A549 (cell line): ENCODE measurements at regions not wholly inside any gene's neighbourhood (a gene's known extent, or its start where the extent isn't known, plus 50 kb on each side); places are given as distances from the start of the nearest gene placed in this dataset.

Source experiments
- ATAC-seq, 2 experiments: fragments of 200-7000 bp in 1 of 2; fragments of >200 bp in 1 of 2; cut with Nextera tagmentation in 1 of 2; cut with Tn5 transposase in 1 of 2; 3 replicates each; pipeline versions ENCODE4 v1.8.0 to v1.9.1; 2018 to 2020; ENCODE audit warnings: mild to moderate bottlenecking in 1 of 2, moderate library complexity in 1 of 2
- CTCF ChIA-PET: fragments of 300-600 bp; sonication (Branson Sonifier 250); formaldehyde crosslinking; extraction: SDS; loops from one replicate; lab custom pipeline; 2021; ENCODE audit warnings: antibody characterized with exemption, inconsistent platforms; lab: Yijun Ruan, JAX
- POLR2A ChIA-PET: fragments of 350-600 bp; formaldehyde crosslinking; extraction: SDS; loops from one replicate; lab custom pipeline; 2021; ENCODE audit warnings: antibody characterized with exemption, inconsistent platforms; lab: Yijun Ruan, JAX
- DNase-seq, 2 experiments: peaks; one replicate each; pipeline versions ENCODE4 v3.0.0 to v3.0.0-alpha.2; 2011 to 2016; ENCODE audit warnings: low read depth in 1 of 2, low spot score in 1 of 2
- FAIRE-seq: peaks from 2 replicates; lab custom pipeline; 2011; peaks lifted over from hg19 to GRCh38; lab: Jason Lieb, UNC
- H3K27ac ChIP-seq, 2 experiments: fragments of >200 bp; sonication (Bioruptor Twin); formaldehyde crosslinking; 3 replicates each; pipeline ENCODE4 v1.5.1; 2016 to 2017
- H3K4me1 ChIP-seq: fragments of >200 bp; sonication (Bioruptor Twin); formaldehyde crosslinking; 3 replicates; pipeline ENCODE4 v1.6.1; 2016
- H3K4me2 ChIP-seq: fragments of >200 bp; sonication (Bioruptor Twin); formaldehyde crosslinking; 3 replicates; pipeline ENCODE4 v1.6.1; 2016
- H3K4me3 ChIP-seq: fragments of >200 bp; sonication (Bioruptor Twin); formaldehyde crosslinking; 3 replicates; pipeline ENCODE4 v1.5.1; 2016
- H3K9me3 ChIP-seq: fragments of >200 bp; sonication (Bioruptor Twin); formaldehyde crosslinking; 3 replicates; pipeline ENCODE4 v1.6.1; 2016
- ATOH8 ChIP-seq: fragments of 250-450 bp; sonication (Bioruptor Pico); IDR thresholded peaks from 2 replicates; pipeline ENCODE4 v1.5.0; 2020; ENCODE audit warnings: low read depth, mild to moderate bottlenecking, moderate library complexity
- BHLHE40 ChIP-seq: IDR thresholded peaks from 2 replicates; pipeline ENCODE4 v1.6.1; 2012; ENCODE audit warnings: low read depth, low read length, inconsistent platforms
- CEBPB ChIP-seq, 2 experiments: fragments of >200 bp in 1 of 2; sonication (Bioruptor Twin) in 1 of 2; formaldehyde crosslinking in 1 of 2; IDR thresholded peaks; 2 replicates each; pipeline ENCODE4 v1.6.1; 2012 to 2016
- CHD2 ChIP-seq: fragments of 150-350 bp; IDR thresholded peaks from 2 replicates; pipeline ENCODE4 v1.6.1; 2014; ENCODE audit warnings: low read length; ENCODE audit not compliant: partially characterized antibody
- EHF ChIP-seq: fragments of 250-450 bp; sonication (Bioruptor Pico); IDR thresholded peaks from 2 replicates; pipeline ENCODE4 v1.5.0; 2020; ENCODE audit warnings: mild to moderate bottlenecking
- EHMT2 ChIP-seq: fragments of 200-600 bp; sonication (generic); IDR thresholded peaks from 2 replicates; pipeline ENCODE4 v1.6.1; 2016; ENCODE audit warnings: antibody characterized with exemption, low read depth, mild to moderate bottlenecking, moderate library complexity
- EP300 ChIP-seq, 2 experiments: fragments of >200 bp; sonication (Bioruptor Twin); formaldehyde crosslinking; IDR thresholded peaks; 2 replicates in 1 of 2; 3 replicates in 1 of 2; pipeline ENCODE4 v1.6.1; 2016 to 2017
- GATA3 ChIP-seq: IDR thresholded peaks from 2 replicates; pipeline ENCODE4 v1.6.1; 2012; ENCODE audit warnings: borderline replicate concordance
- HDAC2 ChIP-seq: fragments of 200-600 bp; sonication (generic); IDR thresholded peaks from 2 replicates; pipeline ENCODE4 v1.6.1; 2016
- HOXB5 ChIP-seq: fragments of 250-450 bp; sonication (Bioruptor Pico); IDR thresholded peaks from 2 replicates; pipeline ENCODE4 v1.5.0; 2020; ENCODE audit warnings: mild to moderate bottlenecking, moderate library complexity
- JUNB ChIP-seq: fragments of >200 bp; sonication (Bioruptor Twin); formaldehyde crosslinking; IDR thresholded peaks from 2 replicates; pipeline ENCODE4 v1.6.1; 2016
- MAZ ChIP-seq: fragments of 150-350 bp; IDR thresholded peaks from 2 replicates; pipeline ENCODE4 v1.6.1; 2014; ENCODE audit warnings: antibody characterized with exemption, low read depth, low read length, borderline replicate concordance
- MYC ChIP-seq: IDR thresholded peaks from 2 replicates; pipeline ENCODE4 v1.6.1; 2012; ENCODE audit warnings: mild to moderate bottlenecking, inconsistent platforms, low read length, improper control_type of control experiment, borderline replicate concordance
- PBX3 ChIP-seq: IDR thresholded peaks from 2 replicates; pipeline ENCODE4 v1.6.1; 2012
- REST ChIP-seq: fragments of 200-600 bp; sonication (generic); IDR thresholded peaks from 2 replicates; pipeline ENCODE4 v1.6.1; 2016; ENCODE audit warnings: antibody characterized with exemption, mild to moderate bottlenecking, moderate library complexity
- RFX5 ChIP-seq: fragments of 450-650 bp; IDR thresholded peaks from 2 replicates; pipeline ENCODE4 v1.7.1; 2014; ENCODE audit warnings: antibody characterized with exemption, mild to moderate bottlenecking, moderate library complexity
- RNF2 ChIP-seq: fragments of 200-600 bp; sonication (generic); IDR thresholded peaks from 2 replicates; pipeline ENCODE4 v1.6.1; 2016; ENCODE audit warnings: low read depth, mild to moderate bottlenecking, antibody characterized with exemption, moderate library complexity, borderline replicate concordance
- TFCP2L1 ChIP-seq: fragments of 250-450 bp; sonication (Bioruptor Pico); IDR thresholded peaks from 2 replicates; pipeline ENCODE4 v1.5.0; 2021; ENCODE audit warnings: mild to moderate bottlenecking
- ZC3H11A ChIP-seq: fragments of 450-650 bp; IDR thresholded peaks from 2 replicates; pipeline ENCODE4 v1.6.1; 2014; ENCODE audit warnings: antibody characterized with exemption, mild to moderate bottlenecking
- WGBS: methylation state at CpG from one replicate; pipeline ENCODE4 v1.1.6; 2017; ENCODE audit errors: missing lambda C conversion rate; 5-methylcytosine and 5-hydroxymethylcytosine counted together

GRCh38 chr12:43271659-43272058 is 280.3 kb downstream of the ADAMTS20 start:
- ATAC-seq (no peak), FAIRE-seq (no peak), DNase-seq (no peak)
- peaks cover 11% of the 10 kb centered on the region; the same call in 1 of the 3 replicates for H3K4me1 ChIP-seq
- no peak overlapping the region for H3K27ac ChIP-seq
- peak overlapping the region; percentile 6; the same call in 2 of the 3 replicates for H3K4me2 ChIP-seq
- TF ChIP-seq JUNB = no peak
- TF ChIP-seq ATOH8 (CRISPR knock-in tag) = no peak
- TF ChIP-seq EHF (CRISPR knock-in tag) = no peak
- no peak for TF ChIP-seq CHD2
- ChIA-PET POLR2A (no interaction called here), CTCF (no interaction called here)
- H3K9me3 ChIP-seq = no peaks in the 10 kb centered on the region
- 26% methylated on average over 2 of the region's 2 CpGs for WGBS
- no peak overlapping the region for H3K4me3 ChIP-seq

- H3K27ac ChIP-seq = no peak overlapping the region
- ATAC-seq (no peak), DNase-seq (no peak), FAIRE-seq (no peak)
- 63% methylated on average over 3 of the region's 3 CpGs for WGBS
- H3K9me3 ChIP-seq = no peaks in the 10 kb centered on the region
- H3K4me3 ChIP-seq = no peak overlapping the region
- 0 out of 3 replicates have a peak, but pooled peaks cover 6% of the 10 kb centered on the region for H3K4me1 ChIP-seq
- H3K4me2 ChIP-seq = no peak overlapping the region
- no peak for TF ChIP-seq EHMT2
- no peak for TF ChIP-seq CEBPB (IDR thresholded peaks at IDR 0.05)
- no peak for TF ChIP-seq CHD2
- TF ChIP-seq GATA3 = no peak
- no peak for TF ChIP-seq PBX3
- TF ChIP-seq EP300 (IDR thresholded peaks at IDR 0.05) = no peak
- no peak for TF ChIP-seq JUNB
- no peak for TF ChIP-seq RNF2
- POLR2A ChIA-PET = no interaction called here
- CTCF ChIA-PET = interaction anchor here (1.3 kb wide), 1 partner anchor 10 kb away, joined by 5 read pairs; no protein-coding TSS in a partner anchor
These were observed 284.2 kb downstream of the ADAMTS20 start for GRCh38 chr12:43267818-43268217.

- Histone ChIP-seq H3K4me1 (no peaks in the 10 kb centered on the region), H3K9me3 (no peaks in the 10 kb centered on the region), H3K4me3 (no peak overlapping the region), H3K27ac (no peak overlapping the region), H3K4me2 (no peak overlapping the region)
- no peak for TF ChIP-seq REST
- TF ChIP-seq MAZ = no peak
- 3% methylated on average over 1 of the region's 1 CpG for WGBS
- ChIA-PET CTCF (no interaction called here), POLR2A (no interaction called here)
- ATAC-seq = no peak
- no peak for FAIRE-seq
- DNase-seq = no peak
These were observed 290.3 kb downstream of the ADAMTS20 start for GRCh38 chr12:43261701-43262100.

GRCh38 chr12:43255522-43256111 is 296.4 kb downstream of the ADAMTS20 start:
- H3K27ac ChIP-seq = no peak overlapping the region
- no peaks in the 10 kb centered on the region for H3K4me1 ChIP-seq
- ChIA-PET POLR2A (no interaction called here), CTCF (no interaction called here)
- no peak overlapping the region for H3K4me2 ChIP-seq
- FAIRE-seq (no peak), DNase-seq (no peak), ATAC-seq (no peak)
- H3K4me3 ChIP-seq = no peak overlapping the region
- no peaks in the 10 kb centered on the region for H3K9me3 ChIP-seq
- TF ChIP-seq TFCP2L1 (CRISPR knock-in tag) = no peak
- TF ChIP-seq JUNB = no peak
- no peak for TF ChIP-seq ATOH8 (CRISPR knock-in tag)
- TF ChIP-seq HDAC2 = no peak
- TF ChIP-seq HOXB5 (CRISPR knock-in tag) = no peak
- no peak for TF ChIP-seq ZC3H11A
- no peak for TF ChIP-seq BHLHE40
- TF ChIP-seq REST = no peak
- TF ChIP-seq RFX5 = no peak
- no peak for TF ChIP-seq MYC
- TF ChIP-seq CHD2 = no peak
- no peak for TF ChIP-seq EHF (CRISPR knock-in tag)
